ENCODE measurements at regions not wholly inside any gene's neighbourhood (a gene's known extent, or its start where the extent isn't known, plus 50 kb on each side); places are given as distances from the start of the nearest gene placed in this dataset.

DNA sequence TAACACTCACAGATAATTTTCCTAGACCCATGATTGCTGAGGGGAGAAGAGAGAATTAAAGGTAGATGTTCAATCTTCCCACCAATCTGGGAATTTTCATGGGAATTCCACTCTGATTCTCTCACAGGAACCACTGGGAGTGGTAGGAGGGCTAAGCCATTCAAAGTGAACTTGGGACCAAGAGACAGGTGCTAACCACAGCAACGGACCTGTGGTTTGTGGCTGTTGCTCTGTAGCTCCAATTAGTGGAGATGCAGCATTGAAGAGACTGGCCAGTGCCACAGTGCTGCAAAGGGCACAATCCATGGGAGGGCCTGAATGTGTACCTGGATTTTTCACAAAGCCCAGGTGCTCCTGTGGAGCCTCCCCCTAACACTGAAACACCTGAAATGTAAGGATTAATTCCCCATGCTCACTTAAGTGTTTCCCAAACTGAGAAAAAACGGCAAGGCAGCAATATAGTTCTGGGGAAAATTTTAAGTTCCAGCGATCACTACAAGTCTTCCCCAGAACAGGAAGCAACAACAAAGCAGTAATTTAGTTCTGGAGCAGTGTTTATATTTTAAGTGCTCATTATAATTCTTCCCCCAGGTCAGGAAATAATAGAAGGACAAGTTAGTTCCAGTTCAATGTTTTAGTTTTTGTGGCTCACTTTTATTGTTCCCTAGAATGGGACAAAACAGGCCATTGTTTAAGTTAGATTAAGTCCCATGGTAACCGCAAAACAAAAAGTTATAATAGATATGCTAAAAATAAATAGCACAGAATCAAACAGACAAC is 1045.8 kb downstream of the CNTNAP5 start:
- DNase-seq = no peak

DNA sequence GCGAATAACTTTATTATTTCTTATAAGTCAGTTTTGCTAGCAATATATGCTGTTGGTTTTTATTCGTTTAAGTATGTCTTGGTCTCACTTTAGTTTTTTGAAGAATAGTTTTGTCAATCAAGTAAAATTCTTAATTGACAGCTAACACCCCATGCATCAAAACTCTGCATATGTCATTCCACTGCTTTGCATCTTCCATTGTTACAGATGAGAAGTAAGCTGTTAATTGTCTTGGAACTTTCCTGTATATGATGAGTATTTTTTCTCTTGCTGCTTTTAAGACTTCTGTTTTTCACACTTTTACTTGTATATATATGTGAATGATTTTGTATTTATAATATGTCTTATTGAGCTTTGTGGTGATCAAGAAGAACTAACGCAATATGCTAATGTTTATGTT is 1048.4 kb downstream of the CNTNAP5 start:
- no peak for DNase-seq

DNA sequence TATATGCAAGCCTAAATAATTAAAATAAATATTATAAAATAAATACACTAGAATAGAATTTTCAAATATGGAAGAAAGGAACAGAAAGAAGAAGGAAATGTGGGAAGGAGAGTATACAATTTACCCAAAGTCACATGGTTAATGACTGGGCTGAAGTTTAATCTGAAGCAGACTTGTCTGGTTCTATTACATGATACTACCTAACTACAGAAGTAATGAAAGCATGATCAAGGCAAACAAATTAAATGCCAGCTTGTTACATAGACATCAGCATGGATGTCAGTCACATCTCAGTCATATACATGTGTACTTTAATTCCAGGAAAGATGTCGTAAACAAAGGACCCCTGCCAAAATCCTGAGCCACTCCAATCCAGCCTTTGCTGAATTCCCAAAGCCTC is 1060.8 kb downstream of the CNTNAP5 start:
- DNase-seq = no peak

DNA sequence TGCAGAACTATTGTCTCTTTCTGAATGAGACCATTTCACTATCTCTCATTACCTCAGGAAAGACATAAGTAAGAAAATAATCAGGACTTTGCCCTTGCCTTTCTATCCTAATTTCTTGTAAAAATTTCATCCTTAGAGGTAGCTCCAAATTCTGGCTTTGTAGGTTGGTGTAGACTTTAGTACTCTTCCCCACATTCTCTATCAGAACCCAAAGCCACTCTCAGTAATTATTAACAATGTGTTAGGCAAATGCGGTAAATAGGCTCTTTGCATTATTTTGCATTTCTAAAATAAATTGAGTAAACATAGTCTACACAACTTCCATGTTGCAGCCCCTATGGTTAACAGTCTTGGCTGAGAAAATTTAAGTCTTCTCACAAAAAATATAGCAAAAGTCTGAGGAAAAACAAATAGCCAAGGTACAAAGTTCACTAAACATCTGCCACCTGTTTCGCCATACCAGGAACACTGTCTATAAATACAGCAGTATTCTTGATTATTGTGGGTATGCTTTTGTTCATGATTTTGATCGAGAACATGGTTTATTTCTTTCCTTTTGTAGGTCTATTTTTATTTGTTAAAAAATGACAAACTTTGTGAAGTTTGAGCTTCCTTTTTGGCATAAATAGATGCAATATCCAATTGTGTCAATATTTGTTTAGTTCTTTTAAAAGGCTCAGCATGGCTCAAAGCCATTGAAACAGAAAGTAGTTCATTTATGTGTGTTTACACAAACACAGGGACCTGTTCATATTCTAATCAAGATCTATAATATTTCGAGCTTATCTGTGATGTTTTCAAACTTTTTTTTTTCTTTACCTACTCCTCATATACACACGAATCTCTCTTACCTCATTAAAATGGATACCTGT is 1061.5 kb downstream of the CNTNAP5 start:
- DNase-seq = no peak

DNA sequence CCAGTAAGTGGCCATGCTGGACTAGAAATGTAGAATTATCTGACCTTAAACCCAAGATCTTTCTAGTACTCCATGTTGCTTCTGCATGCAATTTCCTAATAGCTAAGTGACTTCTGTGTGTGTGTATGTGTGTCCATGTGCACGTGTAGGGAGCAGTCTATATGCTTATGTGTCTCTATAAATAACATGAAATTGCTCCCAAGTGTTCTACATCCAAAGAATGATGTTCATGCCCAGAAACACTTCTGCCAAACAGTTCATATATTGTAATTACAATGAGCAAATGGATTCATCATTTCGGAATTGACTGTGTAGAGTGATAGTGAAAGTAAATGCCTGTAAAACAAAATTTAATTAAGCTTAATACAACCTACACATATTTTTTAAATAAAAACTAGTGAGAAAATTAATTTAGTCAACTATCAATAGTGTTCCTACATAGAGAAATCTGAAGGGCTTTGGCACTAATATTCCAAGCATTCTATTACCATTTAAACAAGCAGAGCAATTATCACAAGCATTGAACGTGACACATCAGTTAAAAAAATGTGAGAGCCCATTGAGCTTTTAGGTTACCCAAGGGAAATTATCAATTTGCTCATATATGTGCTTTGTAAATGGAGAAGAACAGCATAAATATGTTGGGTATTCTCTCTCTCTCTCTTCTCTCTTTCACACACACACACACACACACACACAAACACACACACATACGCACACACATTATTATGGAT is 1067.4 kb downstream of the CNTNAP5 start:
- DNase-seq = no peak

DNA sequence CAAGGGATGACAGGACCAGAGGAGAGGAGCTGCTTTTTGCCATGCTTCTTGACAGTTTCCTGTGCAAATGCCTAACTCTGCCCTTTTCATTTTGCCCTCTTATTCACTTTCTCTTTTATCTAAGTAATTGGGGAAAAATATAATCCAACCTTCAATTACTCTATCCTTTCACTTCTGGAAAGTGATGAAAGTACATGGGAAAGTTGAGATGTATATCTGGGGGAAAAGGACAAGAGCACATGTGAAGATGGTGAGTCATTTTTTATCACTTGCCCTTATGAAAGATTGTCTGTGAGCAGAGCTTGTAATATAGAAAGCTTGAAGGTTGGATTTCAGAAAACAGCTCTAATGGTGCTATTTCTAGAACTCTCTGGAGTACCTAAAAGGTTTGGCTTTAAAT is 1070.7 kb downstream of the CNTNAP5 start:
- no peak for DNase-seq

DNA sequence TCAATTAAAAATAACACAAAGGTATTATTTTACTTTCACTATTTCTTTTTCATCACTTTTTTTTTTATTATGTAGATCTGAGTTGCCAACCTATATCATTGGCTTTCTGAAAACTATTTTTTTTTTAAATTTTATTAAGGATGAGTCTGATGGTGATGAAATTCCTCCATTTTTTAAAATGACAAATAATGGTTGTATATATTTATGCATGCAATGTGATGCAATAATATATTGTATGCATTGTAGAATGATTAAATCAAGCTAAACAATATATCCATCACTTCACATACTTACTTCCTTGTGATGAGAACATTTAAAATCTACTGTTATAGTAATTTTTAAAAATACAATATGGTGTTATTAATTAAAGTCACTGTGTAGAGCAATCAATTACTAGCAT is 1081.6 kb downstream of the CNTNAP5 start:
- DNase-seq = no peak

DNA sequence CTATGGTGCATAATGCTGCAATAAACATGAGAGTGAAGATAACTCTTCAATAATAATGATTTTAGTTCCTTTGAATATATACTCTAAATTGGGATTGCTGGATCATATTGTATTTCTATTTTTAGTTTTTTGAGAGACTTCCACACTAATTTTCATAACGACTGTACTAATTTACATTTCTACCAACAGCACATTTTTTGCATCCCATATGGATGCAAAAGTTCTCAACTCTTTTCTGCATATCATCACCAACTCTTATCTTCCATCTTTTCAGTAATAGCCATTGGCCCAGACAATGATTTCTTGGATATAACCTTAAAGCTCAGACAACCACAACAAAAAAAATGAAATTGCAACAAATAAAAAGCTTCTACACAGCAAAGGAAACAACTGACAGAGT is 1082.4 kb downstream of the CNTNAP5 start:
- no peak for DNase-seq

DNA sequence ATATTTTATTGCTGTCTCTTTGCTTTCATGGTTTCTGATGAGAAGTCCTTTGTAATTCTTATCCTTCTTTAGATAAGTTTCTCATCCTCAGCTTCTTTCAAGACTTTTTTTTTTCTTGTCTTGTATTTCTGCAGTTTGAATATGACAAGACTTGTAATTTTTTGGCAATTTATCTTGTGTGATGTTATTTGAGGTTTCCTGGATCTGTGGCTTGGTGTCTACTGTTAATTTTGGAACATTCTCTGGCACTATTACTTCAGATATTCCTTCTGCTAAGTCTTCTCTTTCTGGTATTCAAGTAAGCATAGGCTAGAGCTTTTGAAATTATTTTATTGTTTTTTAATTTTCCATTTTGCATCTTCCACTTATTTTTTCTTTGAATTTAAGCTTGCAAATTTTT is 1083.2 kb downstream of the CNTNAP5 start:
- no peak for DNase-seq

DNA sequence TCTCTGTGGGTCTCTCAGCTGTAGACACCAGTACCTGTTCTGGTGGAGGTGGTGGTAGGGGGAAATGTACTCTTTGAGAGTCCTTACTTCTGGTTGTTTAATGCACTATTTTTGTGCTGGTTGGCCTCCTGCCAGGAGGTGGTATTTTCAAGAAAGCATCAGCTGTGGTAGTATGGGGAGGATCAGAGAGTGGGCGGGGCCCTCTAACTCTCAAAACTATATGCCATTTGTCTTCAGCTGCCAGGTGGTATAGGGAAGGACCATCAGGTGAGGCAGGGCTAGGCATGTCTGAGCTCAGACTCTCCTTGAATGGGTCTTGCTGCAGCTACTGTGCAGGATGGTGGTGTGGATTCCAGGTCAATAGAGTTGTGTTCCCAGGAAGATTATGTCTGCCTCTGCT is 1100.8 kb downstream of the CNTNAP5 start:
- DNase-seq = no peak

DNA sequence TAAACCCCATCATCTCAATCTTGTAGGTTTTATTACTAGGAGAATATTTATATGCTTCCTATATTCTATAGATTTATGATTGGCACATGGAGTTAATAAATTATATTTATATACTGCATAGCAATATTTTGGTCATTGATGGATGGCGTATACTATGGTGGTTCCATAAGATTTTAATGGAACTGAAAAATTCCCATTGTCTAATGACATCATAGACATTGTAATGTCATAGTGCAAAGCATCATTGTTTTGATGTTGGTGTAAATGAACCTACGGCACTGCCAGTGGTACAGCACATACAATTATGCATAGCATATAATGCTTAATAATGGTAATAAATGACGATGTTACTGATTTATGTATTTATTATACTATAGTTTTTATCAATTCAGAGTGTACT is 1135.9 kb downstream of the CNTNAP5 start:
- no peak for DNase-seq

DNA sequence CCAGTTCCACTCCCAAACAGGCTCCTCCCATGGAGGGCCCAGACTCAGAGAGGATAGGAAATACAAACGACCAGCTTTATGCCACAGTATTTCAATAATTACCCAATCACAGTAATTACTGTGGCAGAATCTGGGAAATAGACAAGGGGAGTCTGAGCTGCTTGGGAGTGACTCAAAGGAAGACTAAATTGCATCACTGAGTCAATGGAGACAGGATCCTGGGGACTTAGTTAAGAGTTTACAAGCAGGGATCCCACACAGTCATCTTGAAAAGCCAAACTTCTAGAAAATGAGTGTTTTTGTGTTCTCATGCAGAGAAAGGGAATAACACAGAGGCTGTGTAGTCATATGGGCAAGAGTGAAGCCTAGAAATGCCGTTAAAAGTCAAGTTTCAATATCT is 1142.1 kb downstream of the CNTNAP5 start:
- no peak for DNase-seq

DNA sequence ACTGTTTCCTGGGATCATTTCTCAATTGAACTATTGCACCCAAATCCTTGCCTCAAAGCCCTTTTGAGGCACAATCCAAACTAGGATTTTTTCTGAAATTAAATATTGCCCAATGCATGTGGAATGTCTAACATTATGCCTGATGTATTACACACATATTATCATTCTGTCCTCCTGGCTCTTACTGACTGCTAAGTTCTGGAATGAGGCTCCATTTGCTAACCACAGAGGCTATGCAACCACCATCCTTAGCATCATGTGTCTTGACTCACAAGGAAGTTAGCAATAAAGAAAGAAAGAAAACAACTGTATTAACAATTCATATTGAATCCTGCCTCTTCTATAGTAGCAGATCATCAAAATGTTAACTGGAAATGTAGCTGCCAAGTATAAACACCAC is 1142.7 kb downstream of the CNTNAP5 start:
- DNase-seq = no peak

DNA sequence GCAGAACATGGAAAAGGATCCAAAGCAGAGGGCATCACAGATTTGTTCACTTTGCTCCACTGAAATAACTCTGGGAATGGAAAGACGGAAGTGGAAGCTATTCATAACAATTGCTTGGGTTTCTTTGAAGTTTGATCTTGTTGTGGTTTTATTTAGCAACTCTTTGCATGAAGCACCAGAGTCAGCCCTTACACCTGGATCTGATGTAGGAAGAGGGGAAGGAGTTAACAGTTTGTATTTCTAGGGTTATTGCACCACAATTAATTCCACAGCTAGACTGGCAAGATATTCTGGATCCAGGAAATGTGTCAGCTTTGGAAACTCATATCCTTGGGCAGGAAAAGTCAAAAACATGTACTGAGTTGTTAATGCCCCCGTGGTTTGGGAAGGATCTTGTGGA is 1143.4 kb downstream of the CNTNAP5 start:
- DNase-seq = no peak

DNA sequence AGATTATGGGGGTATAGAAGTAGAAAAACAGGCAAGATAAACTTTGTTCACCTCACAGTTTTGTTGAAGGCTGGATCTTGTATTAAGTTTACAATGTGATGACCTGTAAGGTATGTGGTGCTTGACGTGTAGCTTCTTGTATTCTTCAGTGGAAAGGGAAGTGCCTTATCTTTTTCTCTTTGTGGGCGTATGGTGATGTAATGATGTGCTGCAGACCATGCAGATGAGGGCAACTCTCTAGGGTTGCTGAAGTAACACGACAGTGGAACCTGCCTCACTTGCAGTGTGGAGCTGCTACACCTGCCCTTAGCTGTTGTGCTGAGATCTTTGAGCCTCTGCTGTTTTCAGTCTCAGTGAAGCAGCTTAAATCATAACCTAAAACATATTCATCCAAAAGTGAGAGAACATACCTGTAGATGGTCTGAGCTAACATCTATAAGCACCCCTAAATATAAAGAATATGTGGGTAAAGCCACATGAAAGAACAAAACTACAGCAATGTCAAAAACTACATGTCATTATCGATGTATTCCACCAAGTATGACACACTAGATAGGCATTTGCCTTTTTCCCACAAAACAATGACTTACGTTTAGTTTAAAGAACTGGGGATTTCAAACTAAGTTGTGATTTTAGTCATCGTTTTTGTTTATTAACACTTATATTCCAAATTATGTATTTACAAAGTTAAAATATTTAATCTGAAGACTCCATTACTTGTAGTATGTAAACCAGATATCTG is 1144.1 kb downstream of the CNTNAP5 start:
- DNase-seq = no peak

DNA sequence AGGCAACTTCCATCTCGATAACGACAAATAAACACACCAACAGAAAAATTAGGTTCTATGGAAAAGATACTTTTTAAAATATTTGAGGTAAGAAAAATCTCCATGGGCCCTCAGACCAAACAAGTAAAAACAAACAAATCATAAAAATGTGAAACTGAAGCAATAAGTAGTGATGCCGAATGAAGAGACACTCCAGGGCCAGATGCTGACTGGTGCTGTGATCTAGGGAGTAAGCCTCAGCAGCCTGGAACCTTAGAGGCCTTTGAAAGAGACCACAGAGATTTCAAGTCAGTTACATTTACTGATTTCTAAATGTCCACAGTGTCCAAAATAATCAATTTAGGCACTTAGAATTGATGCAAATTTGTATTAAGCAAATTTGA is 1144.7 kb downstream of the CNTNAP5 start:
- no peak for DNase-seq

DNA sequence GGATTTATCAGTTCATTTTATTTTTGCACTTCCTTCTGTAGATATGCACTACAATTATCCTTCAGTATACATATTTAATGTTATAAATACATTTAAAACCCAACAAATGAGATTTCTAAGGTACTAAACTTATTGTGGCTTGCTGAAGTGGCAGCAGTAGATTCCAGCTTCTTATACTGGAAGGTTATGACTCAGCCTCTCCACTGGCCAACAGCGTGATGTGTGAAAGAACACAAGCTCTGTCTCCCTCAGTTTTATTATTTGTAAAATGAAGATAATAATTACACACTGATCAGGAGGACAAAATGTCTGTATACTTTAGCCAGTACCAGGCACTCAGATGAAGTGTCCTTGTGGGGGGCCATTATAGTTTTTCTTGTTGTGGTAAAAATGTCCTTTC is 1147.1 kb downstream of the CNTNAP5 start:
- no peak for DNase-seq

DNA sequence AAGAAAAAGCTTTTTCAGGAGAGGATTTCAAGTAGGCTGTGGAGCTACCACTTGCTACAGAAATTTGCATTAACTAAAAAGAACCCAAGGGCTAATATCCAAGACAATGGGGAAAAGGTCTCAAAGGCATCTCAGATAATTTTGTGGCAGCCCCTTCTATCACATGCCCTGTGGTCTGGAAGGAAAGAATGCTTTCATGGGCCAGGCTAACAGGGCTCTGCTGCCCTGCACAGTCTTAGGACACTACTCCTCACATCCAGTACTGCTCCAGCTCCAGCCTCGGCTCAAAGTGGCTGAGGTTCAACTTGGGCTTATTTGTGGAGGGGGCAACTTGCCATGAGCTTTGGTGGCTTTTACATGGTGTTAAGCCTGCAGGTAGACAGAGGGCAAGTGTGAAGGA is 1150.3 kb downstream of the CNTNAP5 start:
- no peak for DNase-seq

DNA sequence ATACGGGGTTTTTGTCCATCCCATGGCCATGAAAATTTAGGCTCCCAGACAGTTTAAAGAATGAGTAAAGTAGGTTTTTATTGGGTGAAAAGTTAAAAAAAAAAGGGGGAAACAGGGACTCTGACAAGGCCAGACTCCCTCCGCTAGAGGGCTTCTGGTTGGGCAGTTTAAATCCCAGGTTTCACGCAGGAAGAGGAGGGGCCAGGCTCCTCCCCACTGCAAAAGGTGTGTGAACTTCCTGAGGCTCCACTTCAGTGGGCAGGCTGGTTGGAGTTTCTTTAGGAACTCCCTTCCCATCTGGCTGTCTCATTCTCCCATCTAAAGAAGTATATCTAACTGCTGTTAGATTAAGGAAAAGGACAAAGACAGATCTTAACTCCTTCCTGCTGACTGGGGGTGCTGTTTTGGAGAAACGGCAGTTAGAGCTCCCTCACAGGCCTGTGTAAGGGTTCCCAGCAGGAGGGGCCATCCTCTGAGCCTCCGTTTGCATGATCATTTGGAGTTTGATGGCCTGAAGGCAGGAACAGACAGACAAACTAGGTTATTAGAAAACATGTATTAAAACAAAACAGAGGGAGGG is 1160.7 kb downstream of the CNTNAP5 start:
- DNase-seq = no peak

DNA sequence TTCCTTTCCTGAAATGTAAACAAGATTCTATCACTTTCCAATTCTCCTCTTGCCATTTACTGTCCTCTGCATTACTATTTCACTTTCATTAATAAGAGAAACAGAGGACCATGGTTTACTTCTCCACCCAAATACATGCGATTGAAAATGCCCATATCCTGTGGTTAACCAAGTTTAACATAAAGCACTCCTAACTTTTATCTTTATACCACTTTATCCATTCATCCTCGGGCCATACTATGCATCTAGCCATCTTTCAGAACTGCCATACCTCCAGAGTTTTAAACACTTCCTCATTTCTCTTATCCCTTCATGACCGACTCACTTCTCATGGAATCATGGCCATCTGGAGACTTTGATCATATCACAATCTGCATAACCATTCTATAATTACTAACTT is 1182.3 kb downstream of the CNTNAP5 start:
- DNase-seq = no peak

DNA sequence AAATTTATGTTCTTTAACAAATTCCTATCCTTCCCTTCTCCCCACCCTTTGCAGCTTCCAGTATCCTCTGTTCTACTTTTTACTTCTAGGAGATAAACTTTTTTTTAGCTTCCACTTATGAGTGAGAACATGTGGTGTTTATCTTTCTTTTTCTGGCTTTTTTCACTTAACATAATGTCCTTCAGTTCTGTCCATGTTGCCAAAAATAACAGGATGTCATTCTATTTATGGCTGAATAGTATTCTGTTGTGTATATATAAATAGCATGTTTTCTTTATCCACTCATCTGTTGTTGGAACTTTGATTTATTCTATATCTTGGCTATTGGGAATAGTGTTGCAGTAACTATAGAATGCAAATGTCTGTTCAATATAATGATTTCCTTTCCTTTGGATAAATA is 1191.2 kb downstream of the CNTNAP5 start:
- no peak for DNase-seq

DNA sequence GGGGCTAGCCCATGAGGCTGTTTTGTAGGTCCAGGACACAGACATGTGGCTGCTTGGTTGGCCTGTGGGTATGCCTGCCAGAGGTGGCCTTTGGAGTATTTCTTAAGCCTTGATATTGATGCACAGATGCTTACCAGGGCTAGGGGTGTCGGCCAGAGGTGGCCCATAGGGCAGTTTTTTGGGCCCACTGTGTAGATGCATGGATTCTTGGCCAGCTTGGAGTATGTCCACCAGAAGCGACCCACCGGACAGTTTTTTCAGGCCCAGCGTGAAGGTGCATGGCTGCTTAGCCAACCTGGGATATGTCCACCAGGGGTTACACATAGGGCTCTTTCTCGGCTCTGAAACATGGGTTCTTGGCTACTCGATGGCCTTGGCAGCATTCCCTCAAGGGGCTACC is 1199.1 kb downstream of the CNTNAP5 start:
- DNase-seq = no peak

Data from dermis blood vessel endothelial cell (primary cell).